Naive thymus-derived CD8-positive, alpha-beta T cell (primary cell): ENCODE measurements at regions not wholly inside any gene's neighbourhood (a gene's known extent, or its start where the extent isn't known, plus 50 kb on each side); places are given as distances from the start of the nearest gene placed in this dataset.

Experiments
- ATAC-seq, 2 donors: fragments of 150-1000 bp; cut with Tn5 transposase in 1 of 2; sonication (Bioruptor Pico), chemical (Tn5 transposase) in 1 of 2; 1 replicate in 1 of 2; 2 replicates in 1 of 2; pipeline ENCODE4 v1.10.0; 2021; ENCODE audit warnings: mild to moderate bottlenecking in 2 of 2, moderate library complexity in 2 of 2
- POLR2A ChIA-PET: fragments of 350-600 bp; sonication (Branson Sonifier 250); formaldehyde crosslinking; loops from one replicate; lab custom pipeline; 2021; ENCODE audit warnings: antibody characterized with exemption; lab: Charles Lee
- DNase-seq, 10 donors: peaks; one replicate each; pipeline versions ENCODE4 v3.0.0 to v3.0.0-alpha.2; 2020 to 2022
- H3K27ac Mint-ChIP-seq, 10 donors: one replicate each; pipeline ENCODE4 v1.8.0; 2020 to 2022; ENCODE audit warnings: mild to moderate bottlenecking in 10 of 10, mixed read lengths in 10 of 10, moderate library complexity in 4 of 10, inconsistent platforms in 1 of 10
- H3K27me3 Mint-ChIP-seq, 5 donors: one replicate each; pipeline ENCODE4 v1.8.0; 2021 to 2022; ENCODE audit warnings: mixed read lengths in 5 of 5
- H3K36me3 Mint-ChIP-seq, 3 donors: one replicate each; pipeline ENCODE4 v1.8.0; 2020 to 2022; ENCODE audit warnings: mixed read lengths in 3 of 3, mild to moderate bottlenecking in 2 of 3, inconsistent platforms in 1 of 3
- H3K4me1 Mint-ChIP-seq, 4 donors: one replicate each; pipeline ENCODE4 v1.8.0; 2021 to 2022; ENCODE audit warnings: mixed read lengths in 4 of 4
- H3K4me3 Mint-ChIP-seq, 10 donors: one replicate each; pipeline ENCODE4 v1.8.0; 2020 to 2022; ENCODE audit warnings: mild to moderate bottlenecking in 10 of 10, mixed read lengths in 10 of 10, moderate library complexity in 6 of 10, inconsistent platforms in 1 of 10
- H3K9me3 Mint-ChIP-seq, 9 donors: one replicate each; pipeline ENCODE4 v1.8.0; 2020 to 2022; ENCODE audit warnings: mixed read lengths in 9 of 9, mild to moderate bottlenecking in 3 of 9, inconsistent platforms in 1 of 9, moderate library complexity in 1 of 9

DNA sequence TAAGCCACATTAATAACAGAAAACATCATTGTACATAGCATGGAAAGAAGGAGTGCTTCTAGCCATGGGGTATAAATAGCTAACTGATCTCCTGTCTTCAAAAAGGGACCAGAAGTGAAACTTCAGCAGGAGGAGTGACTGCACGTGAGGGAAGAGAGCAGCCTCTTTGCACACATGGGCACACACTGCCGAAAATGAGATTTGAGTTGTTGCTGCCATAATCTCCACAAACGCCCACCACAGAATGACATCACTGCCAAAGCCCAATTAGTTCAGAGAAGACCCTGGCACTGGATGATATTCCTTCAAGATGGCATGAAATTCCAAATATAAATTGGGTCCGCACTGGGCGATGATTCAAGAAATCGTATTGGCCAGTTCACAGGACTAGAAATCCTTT, 238.9 kb upstream of the NR4A3 start:
- POLR2A ChIA-PET, result no interaction called here
- peaks cover 0 to 2% (median 0%) of the 10 kb centered on the region in 9 donors for H3K9me3 Mint-ChIP-seq
- peaks cover under 1 to 10% (median 5%) of the 10 kb centered on the region in 5 donors for H3K27me3 Mint-ChIP-seq
- no peak for DNase-seq
- no peak overlapping the region for H3K27ac Mint-ChIP-seq
- peaks cover 0 to 4% (median 0%) of the 10 kb centered on the region in 3 donors for H3K36me3 Mint-ChIP-seq
- no peak for ATAC-seq
- H3K4me3 Mint-ChIP-seq, result no peak overlapping the region
- H3K4me1 Mint-ChIP-seq, result peaks cover 0 to 7% (median 0%) of the 10 kb centered on the region in 4 donors

DNA sequence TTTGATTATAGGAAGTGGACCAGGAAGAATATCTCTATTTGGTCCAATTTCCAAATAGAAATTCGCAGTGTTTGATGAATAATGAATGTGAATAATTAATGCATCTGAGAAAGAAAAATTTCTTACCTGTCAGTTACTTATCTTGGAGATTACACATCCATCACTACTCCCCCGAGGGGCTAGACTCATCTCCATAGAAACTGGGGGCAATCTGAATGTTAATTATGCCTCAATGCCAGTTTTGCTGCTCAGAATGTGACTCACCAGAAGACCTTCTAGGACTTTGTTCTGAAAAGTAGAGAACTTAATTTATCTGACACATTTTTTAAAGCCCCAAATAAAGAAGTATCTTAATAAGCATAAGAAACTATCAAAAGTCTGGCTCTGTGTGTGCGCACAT, 233.4 kb upstream of the NR4A3 start:
- no peak overlapping the region for H3K27ac Mint-ChIP-seq
- H3K9me3 Mint-ChIP-seq, result peaks cover 0 to 2% (median 0%) of the 10 kb centered on the region in 9 donors
- DNase-seq (no peak), ATAC-seq (no peak)
- peaks cover 0 to 11% (median 1%) of the 10 kb centered on the region in 4 donors for H3K4me1 Mint-ChIP-seq
- POLR2A ChIA-PET, result no interaction called here
- H3K27me3 Mint-ChIP-seq, result peaks cover 3 to 24% (median 8%) of the 10 kb centered on the region in 5 donors
- peaks cover 0 to 4% (median 0%) of the 10 kb centered on the region in 3 donors for H3K36me3 Mint-ChIP-seq
- H3K4me3 Mint-ChIP-seq, result no peak overlapping the region

DNA sequence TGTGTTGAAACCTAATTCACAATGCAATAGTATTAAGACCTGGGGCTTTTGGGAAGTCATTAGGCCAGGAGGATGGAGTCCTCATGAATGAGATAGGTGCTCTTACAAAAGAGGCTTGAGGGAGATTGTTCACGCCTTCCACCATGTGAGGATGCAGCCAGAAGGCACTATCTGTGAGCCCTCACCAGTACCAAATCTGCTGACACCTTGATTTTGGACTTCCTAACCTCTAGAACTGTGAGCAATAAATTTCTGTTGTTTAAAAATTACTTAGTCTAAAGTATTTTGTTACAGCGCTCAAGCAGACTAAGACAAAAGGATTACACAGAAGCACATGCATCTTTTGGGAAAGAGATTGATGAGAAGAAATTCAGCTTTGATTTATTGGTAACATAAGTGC, 232.9 kb upstream of the NR4A3 start:
- POLR2A ChIA-PET, result no interaction called here
- Mint-ChIP-seq H3K27ac (no peak overlapping the region), H3K4me1 (peaks cover 0 to 14% (median 1%) of the 10 kb centered on the region in 4 donors), H3K4me3 (no peak overlapping the region), H3K9me3 (peaks cover 0 to 1% (median 0%) of the 10 kb centered on the region in 9 donors), H3K36me3 (no peaks in the 10 kb centered on the region), H3K27me3 (peaks cover 3 to 19% (median 5%) of the 10 kb centered on the region in 5 donors)
- ATAC-seq (no peak), DNase-seq (no peak)

DNA sequence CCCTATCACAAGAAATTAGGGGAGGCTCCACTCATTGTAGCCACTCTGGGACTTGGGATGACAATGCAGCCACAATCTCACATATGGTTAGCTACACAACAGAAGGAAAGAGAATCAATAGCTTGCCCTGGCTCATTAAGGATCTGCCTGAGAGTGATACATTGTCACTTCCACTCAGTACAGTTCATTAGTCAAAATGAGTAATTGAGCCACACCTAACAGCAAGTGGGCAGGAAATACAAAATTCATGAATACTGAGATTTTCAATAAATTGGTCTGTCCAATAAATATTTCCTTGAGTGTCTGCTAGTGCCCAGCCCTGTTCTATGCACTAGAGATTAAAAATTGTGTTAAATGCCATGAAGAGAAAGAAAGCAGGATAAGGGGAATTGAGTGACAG, 231.3 kb upstream of the NR4A3 start:
- Mint-ChIP-seq H3K27ac (peak overlapping the region in 1 of 10 donors; percentile 45), H3K36me3 (no peaks in the 10 kb centered on the region), H3K4me3 (no peak overlapping the region), H3K4me1 (peaks cover 0 to 15% (median 1%) of the 10 kb centered on the region in 4 donors), H3K9me3 (peaks cover 0 to 4% (median 0%) of the 10 kb centered on the region in 9 donors), H3K27me3 (peaks cover 7 to 24% (median 7%) of the 10 kb centered on the region in 5 donors)
- DNase-seq (no peak), ATAC-seq (no peak)
- POLR2A ChIA-PET, result no interaction called here

DNA sequence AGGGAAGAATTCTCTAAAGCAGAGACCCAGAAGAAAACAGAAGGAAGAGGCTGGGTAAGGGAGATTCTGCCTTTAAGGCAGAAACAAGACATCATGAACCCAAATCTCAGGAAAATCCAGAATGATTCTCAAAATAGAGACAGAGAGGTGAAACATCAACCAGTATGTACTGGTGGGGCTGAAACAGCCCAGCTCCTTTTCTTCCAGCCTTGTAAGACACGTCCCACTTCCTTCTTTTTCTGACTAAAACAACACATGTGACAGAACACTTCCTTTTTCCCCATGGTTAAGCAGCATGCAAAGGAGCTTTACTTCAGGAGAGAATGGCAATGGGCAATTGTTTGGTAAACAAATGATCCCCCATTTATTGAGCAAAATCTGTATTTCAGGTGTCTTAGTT, 230.8 kb upstream of the NR4A3 start:
- H3K27me3 Mint-ChIP-seq, result peaks cover 7 to 28% (median 7%) of the 10 kb centered on the region in 5 donors
- no peak overlapping the region for H3K4me3 Mint-ChIP-seq
- H3K36me3 Mint-ChIP-seq, result no peaks in the 10 kb centered on the region
- H3K27ac Mint-ChIP-seq, result peak overlapping the region in 1 of 10 donors; percentile 45
- H3K4me1 Mint-ChIP-seq, result peaks cover 3 to 18% (median 5%) of the 10 kb centered on the region in 4 donors
- ATAC-seq (no peak), DNase-seq (no peak)
- peaks cover 0 to 4% (median 0%) of the 10 kb centered on the region in 9 donors for H3K9me3 Mint-ChIP-seq
- POLR2A ChIA-PET, result no interaction called here

DNA sequence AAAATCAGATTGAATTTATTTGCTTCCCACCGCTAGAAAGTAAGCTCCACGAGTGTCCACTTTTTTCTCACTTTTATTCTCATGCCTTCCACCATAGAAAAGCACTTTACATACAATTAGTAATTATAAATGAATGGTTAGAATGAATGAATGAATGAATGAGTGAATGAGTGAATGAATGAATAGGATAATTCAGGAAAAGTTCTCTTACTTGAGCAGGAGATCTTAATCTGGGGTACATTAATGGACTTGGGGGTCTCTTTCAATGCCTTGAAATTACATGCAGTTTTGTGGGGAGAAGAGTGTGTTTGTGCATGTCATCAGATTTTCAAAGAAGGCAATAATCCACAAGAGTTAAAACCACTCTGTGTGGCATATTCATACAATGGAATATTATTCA, 229.9 kb upstream of the NR4A3 start:
- Mint-ChIP-seq H3K4me1 (peaks cover 3 to 23% (median 6%) of the 10 kb centered on the region in 4 donors), H3K27ac (no peak overlapping the region), H3K36me3 (no peaks in the 10 kb centered on the region), H3K9me3 (peaks cover 0 to 4% (median 0%) of the 10 kb centered on the region in 9 donors), H3K27me3 (peaks cover 5 to 34% (median 7%) of the 10 kb centered on the region in 5 donors), H3K4me3 (no peak overlapping the region)
- DNase-seq, result no peak
- no peak for ATAC-seq
- POLR2A ChIA-PET, result no interaction called here

DNA sequence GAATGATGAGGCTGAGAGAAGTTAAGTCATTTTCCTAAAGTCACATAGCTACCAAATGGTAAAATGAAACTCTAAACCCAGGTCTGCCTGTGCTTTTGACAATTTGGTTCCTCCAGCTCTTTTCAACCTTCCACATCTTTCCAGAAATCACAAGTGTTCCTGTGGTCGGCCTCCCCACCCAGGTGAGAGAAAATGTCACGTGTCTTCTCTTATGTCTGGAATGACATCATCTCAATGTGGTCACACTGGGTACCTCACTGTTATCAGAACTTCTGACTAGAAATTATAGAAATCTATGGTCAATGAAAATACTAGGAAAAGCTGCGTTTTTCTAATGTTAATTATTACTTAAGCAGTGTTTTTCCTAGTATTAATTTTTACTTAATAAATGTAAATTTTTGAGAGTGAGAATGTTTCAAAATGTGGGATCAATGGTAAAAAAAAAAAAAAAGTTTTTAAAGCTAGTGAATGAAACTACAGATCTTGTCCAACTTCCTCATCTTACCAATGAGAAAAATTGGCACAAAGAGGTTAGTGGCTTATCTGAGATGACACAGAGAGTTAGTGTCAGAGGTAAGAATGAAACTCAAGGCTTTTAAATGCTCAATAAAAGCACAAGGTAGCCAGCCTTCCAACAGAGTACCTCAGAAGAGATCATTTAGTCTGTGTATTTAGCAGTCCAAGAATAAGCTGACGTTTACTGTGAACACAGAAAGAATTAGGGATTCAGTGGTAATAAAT, 228.7 kb upstream of the NR4A3 start:
- no peak overlapping the region for H3K4me3 Mint-ChIP-seq
- no peaks in the 10 kb centered on the region for H3K36me3 Mint-ChIP-seq
- H3K27ac Mint-ChIP-seq, result no peak overlapping the region
- peaks cover 3 to 23% (median 6%) of the 10 kb centered on the region in 4 donors for H3K4me1 Mint-ChIP-seq
- no peak for ATAC-seq
- POLR2A ChIA-PET, result no interaction called here
- no peak for DNase-seq
- H3K9me3 Mint-ChIP-seq, result peaks cover 0 to 4% (median 0%) of the 10 kb centered on the region in 9 donors
- peaks cover 5 to 34% (median 7%) of the 10 kb centered on the region in 5 donors for H3K27me3 Mint-ChIP-seq

DNA sequence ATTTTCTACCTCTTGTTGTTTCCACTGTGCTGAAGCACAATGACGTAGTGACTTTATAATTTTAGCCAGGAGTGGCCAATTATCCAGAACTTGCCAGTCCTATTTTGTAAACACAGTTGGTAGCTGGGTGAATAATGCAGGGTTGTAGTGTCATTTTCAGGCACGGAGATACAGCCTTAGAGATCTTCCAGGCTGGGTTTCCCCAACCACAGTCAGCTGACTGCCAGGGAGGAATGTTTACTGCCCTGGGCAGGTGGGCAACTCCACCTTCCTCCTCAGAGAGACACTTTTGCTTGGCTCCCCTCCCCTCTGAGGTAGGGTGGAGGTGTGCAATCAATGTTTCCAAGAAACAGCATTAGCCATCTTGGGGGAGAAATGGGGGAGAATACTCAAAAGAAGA, 228.1 kb upstream of the NR4A3 start:
- H3K9me3 Mint-ChIP-seq, result peaks cover 0 to 4% (median 0%) of the 10 kb centered on the region in 9 donors
- ATAC-seq (no peak), DNase-seq (peak in 1 of 10 donors; percentile 6)
- H3K27ac Mint-ChIP-seq, result no peak overlapping the region
- POLR2A ChIA-PET, result no interaction called here
- H3K4me3 Mint-ChIP-seq, result no peak overlapping the region
- H3K27me3 Mint-ChIP-seq, result peaks cover 4 to 34% (median 7%) of the 10 kb centered on the region in 5 donors
- H3K4me1 Mint-ChIP-seq, result peaks cover 3 to 23% (median 6%) of the 10 kb centered on the region in 4 donors
- H3K36me3 Mint-ChIP-seq, result no peaks in the 10 kb centered on the region

GRCh38 chr9:99594056-99594780, 227.5 kb upstream of the NR4A3 start:
- Mint-ChIP-seq H3K36me3 (no peaks in the 10 kb centered on the region), H3K4me3 (no peak overlapping the region)

DNA sequence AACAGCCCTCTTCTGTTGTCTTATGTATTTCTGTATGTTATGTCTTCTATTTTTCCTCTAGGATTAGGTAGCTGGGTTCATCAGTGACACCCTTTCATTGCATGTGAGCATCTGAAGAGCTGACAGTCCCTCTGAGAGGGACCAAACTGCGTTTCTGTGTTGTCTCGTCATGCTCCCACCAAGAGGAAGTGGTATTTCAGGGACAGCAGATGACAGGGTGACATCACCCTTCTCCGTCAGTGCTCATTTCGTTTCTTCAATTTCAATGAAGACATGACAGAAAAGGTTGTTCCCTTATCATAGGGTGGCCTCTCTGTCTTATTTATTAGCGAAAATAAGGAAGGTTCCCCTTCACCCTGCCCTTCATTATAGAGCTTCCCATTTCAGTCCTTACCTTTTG, 225.9 kb upstream of the NR4A3 start:
- H3K27ac Mint-ChIP-seq, result peak overlapping the region in 1 of 10 donors; percentile 23
- POLR2A ChIA-PET, result no interaction called here
- H3K27me3 Mint-ChIP-seq, result peaks cover 2 to 21% (median 7%) of the 10 kb centered on the region in 5 donors
- DNase-seq (peak in 2 of 10 donors; percentile 2 to 8), ATAC-seq (no peak)
- no peaks in the 10 kb centered on the region for H3K36me3 Mint-ChIP-seq
- no peak overlapping the region for H3K4me3 Mint-ChIP-seq
- H3K4me1 Mint-ChIP-seq, result peaks cover 2 to 19% (median 4%) of the 10 kb centered on the region in 4 donors
- H3K9me3 Mint-ChIP-seq, result peaks cover 0 to 4% (median 0%) of the 10 kb centered on the region in 9 donors

More at GRCh38 chr9:99594056-99594780, 227.5 kb upstream of the NR4A3 start:
- ATAC-seq (no peak), DNase-seq (no peak)
- H3K27ac Mint-ChIP-seq, result no peak overlapping the region
- H3K27me3 Mint-ChIP-seq, result peaks cover 4 to 34% (median 7%) of the 10 kb centered on the region in 5 donors
- POLR2A ChIA-PET, result no interaction called here
- H3K4me1 Mint-ChIP-seq, result peaks cover 3 to 23% (median 6%) of the 10 kb centered on the region in 4 donors
- H3K9me3 Mint-ChIP-seq, result peaks cover 0 to 4% (median 0%) of the 10 kb centered on the region in 9 donors

- Mint-ChIP-seq H3K4me3 (no peak overlapping the region), H3K27me3 (peaks cover 0 to 18% (median 5%) of the 10 kb centered on the region in 5 donors), H3K36me3 (no peaks in the 10 kb centered on the region), H3K27ac (no peak overlapping the region), H3K4me1 (no peaks in the 10 kb centered on the region), H3K9me3 (no peaks in the 10 kb centered on the region)
- POLR2A ChIA-PET, result no interaction called here
- ATAC-seq (no peak), DNase-seq (no peak)
Measured at GRCh38 chr9:99601571-99602111, 220.0 kb upstream of the NR4A3 start.

- Mint-ChIP-seq H3K27ac (no peak overlapping the region), H3K4me1 (no peaks in the 10 kb centered on the region), H3K27me3 (peaks cover 0 to 20% (median 3%) of the 10 kb centered on the region in 5 donors), H3K4me3 (no peak overlapping the region), H3K9me3 (no peaks in the 10 kb centered on the region), H3K36me3 (no peaks in the 10 kb centered on the region)
- ATAC-seq, result no peak
- POLR2A ChIA-PET, result no interaction called here
- no peak for DNase-seq
Measured at GRCh38 chr9:99602854-99603253, 218.8 kb upstream of the NR4A3 start.
